ENCODE measurements at regions not wholly inside any gene's neighbourhood (a gene's known extent, or its start where the extent isn't known, plus 50 kb on each side); places are given as distances from the start of the nearest gene placed in this dataset.
A peak's percentile ranks its signal among the peaks of the same experiment; 100 is the strongest.

GRCh38 chr2:46831051-46831868 is 84.3 kb downstream of the MCFD2 start:
- DNase-seq: no peak

- no peak for DNase-seq
Measured at GRCh38 chr2:46829231-46829995, 86.2 kb downstream of the MCFD2 start.

- DNase-seq: no peak
Measured at GRCh38 chr2:46828491-46829230, 86.9 kb downstream of the MCFD2 start.

- DNase-seq: no peak
Measured at GRCh38 chr2:46828135-46828438, 87.5 kb downstream of the MCFD2 start.

- no peak for DNase-seq
Measured at GRCh38 chr2:46827274-46828134, 88.1 kb downstream of the MCFD2 start.

GRCh38 chr2:46826569-46827245 is 88.9 kb downstream of the MCFD2 start:
- DNase-seq: no peak

GRCh38 chr2:46825939-46826568 is 89.6 kb downstream of the MCFD2 start:
- no peak for DNase-seq

- no peak for DNase-seq
Measured at GRCh38 chr2:46825231-46825938, 90.2 kb downstream of the MCFD2 start.

- DNase-seq: no peak
Measured at GRCh38 chr2:46824611-46825010, 91.0 kb downstream of the MCFD2 start.

GRCh38 chr2:46821600-46821999 is 94.0 kb downstream of the MCFD2 start:
- DNase-seq: no peak

- DNase-seq: no peak
Measured at GRCh38 chr2:46818819-46819218, 96.8 kb downstream of the MCFD2 start.

- peak in 7 of 56 donors; percentile 10 to 41 (median 22) for DNase-seq
Measured at GRCh38 chr2:46818141-46818621, 97.4 kb downstream of the MCFD2 start.

- DNase-seq: no peak
Measured at GRCh38 chr2:46816846-46817726, 98.5 kb downstream of the MCFD2 start.

GRCh38 chr2:46816151-46816845 is 99.3 kb downstream of the MCFD2 start:
- no peak for DNase-seq

GRCh38 chr2:46815121-46815802 is 100.3 kb downstream of the MCFD2 start:
- no peak for DNase-seq

- peak in 1 of 56 donors; percentile 10 for DNase-seq
Measured at GRCh38 chr2:46814160-46814961, 101.2 kb downstream of the MCFD2 start.
